GM21717 (cell line): ENCODE measurements at regions not wholly inside any gene's neighbourhood (a gene's known extent, or its start where the extent isn't known, plus 50 kb on each side); places are given as distances from the start of the nearest gene placed in this dataset.

Experiments
- ATAC-seq: cut with Tn5 transposase; IDR thresholded peaks from one replicate; pipeline ENCODE4 v1.9.1; 2021; ENCODE audit warnings: mild to moderate bottlenecking, moderate library complexity; ENCODE audit not compliant: unreplicated experiment

- no peak for ATAC-seq
These were observed 241.9 kb downstream of the HHIPL2 start for GRCh38 chr1:222306011-222306410.

GRCh38 chr1:222301652-222302051 is 246.3 kb downstream of the HHIPL2 start:
- no peak for ATAC-seq

GRCh38 chr1:222299524-222299923 is 248.4 kb downstream of the HHIPL2 start:
- no peak for ATAC-seq

GRCh38 chr1:222290866-222291265 is 257.0 kb downstream of the HHIPL2 start:
- ATAC-seq, result no peak

- no peak for ATAC-seq
These were observed 259.9 kb downstream of the HHIPL2 start for GRCh38 chr1:222288053-222288452.

- no peak for ATAC-seq
These were observed 261.9 kb downstream of the HHIPL2 start for GRCh38 chr1:222286011-222286410.

GRCh38 chr1:222285526-222285925 is 262.4 kb downstream of the HHIPL2 start:
- no peak for ATAC-seq

GRCh38 chr1:222284466-222284865 is 263.4 kb downstream of the HHIPL2 start:
- no peak for ATAC-seq

- no peak for ATAC-seq
These were observed 264.6 kb downstream of the HHIPL2 start for GRCh38 chr1:222283147-222283768.

GRCh38 chr1:222279591-222279990 is 268.3 kb downstream of the HHIPL2 start:
- no peak for ATAC-seq

- ATAC-seq, result no peak
These were observed 269.4 kb downstream of the HHIPL2 start for GRCh38 chr1:222278501-222278900.

GRCh38 chr1:222275729-222276465 is 272.0 kb downstream of the HHIPL2 start:
- no peak for ATAC-seq

GRCh38 chr1:222275001-222275728 is 272.7 kb downstream of the HHIPL2 start:
- no peak for ATAC-seq

GRCh38 chr1:222266223-222267196 is 281.4 kb downstream of the HHIPL2 start:
- no peak for ATAC-seq

GRCh38 chr1:222263791-222264190 is 284.1 kb downstream of the HHIPL2 start:
- no peak for ATAC-seq

- ATAC-seq, result no peak
These were observed 290.9 kb downstream of the HHIPL2 start for GRCh38 chr1:222257027-222257426.

- no peak for ATAC-seq
These were observed 291.8 kb downstream of the HHIPL2 start for GRCh38 chr1:222256058-222256457.

- no peak for ATAC-seq
These were observed 295.1 kb downstream of the HHIPL2 start for GRCh38 chr1:222252788-222253187.

GRCh38 chr1:222251847-222252246 is 296.1 kb downstream of the HHIPL2 start:
- ATAC-seq, result no peak

GRCh38 chr1:222250376-222250775 is 297.5 kb downstream of the HHIPL2 start:
- ATAC-seq, result no peak

- ATAC-seq, result no peak
These were observed 300.0 kb downstream of the HHIPL2 start for GRCh38 chr1:222247811-222248310.
